ENCODE measurements at regions not wholly inside any gene's neighbourhood (a gene's known extent, or its start where the extent isn't known, plus 50 kb on each side); places are given as distances from the start of the nearest gene placed in this dataset.

- Histone ChIP-seq H3K9ac (ENCODE audit: control insufficient read depth, extremely low read depth, insufficient read depth, low read length) (no peak overlapping the region), H3K4me3 (ENCODE audit: control insufficient read depth in 2 of 3, extremely low read depth in 1 of 3, insufficient read depth in 2 of 3, low read depth in 1 of 3, low read length in 3 of 3) (no peak overlapping the region), H3K4me2 (ENCODE audit: control insufficient read depth, extremely low read depth, insufficient read depth, low read depth, low read length) (no peak overlapping the region), H2AFZ (ENCODE audit: control insufficient read depth, low read length) (no peak overlapping the region), H3K9me3 (ENCODE audit: control insufficient read depth, low read depth, low read length) (no peaks in the 10 kb centered on the region), H3K27me3 (ENCODE audit: control insufficient read depth, extremely low read depth, insufficient read depth, low read length) (no peaks in the 10 kb centered on the region), H4K20me1 (ENCODE audit: control insufficient read depth, extremely low read depth, insufficient read depth, low read length) (no peaks in the 10 kb centered on the region), H3K36me3 (ENCODE audit: control insufficient read depth in 2 of 2, extremely low read depth in 1 of 2, insufficient read depth in 2 of 2, low read length in 2 of 2) (no peaks in the 10 kb centered on the region), H3K9me1 (ENCODE audit: control insufficient read depth, extremely low read depth, insufficient read depth, low read length) (no peaks in the 10 kb centered on the region), H3K79me2 (ENCODE audit: control insufficient read depth, insufficient read depth, low read length) (no peaks in the 10 kb centered on the region), H3K4me1 (ENCODE audit: control insufficient read depth, extremely low read depth, insufficient read depth, low read length) (no peaks in the 10 kb centered on the region), H3K27ac (ENCODE audit: control insufficient read depth, insufficient read depth, low read length) (no peak overlapping the region)
- TF ChIP-seq, protein P1, sequence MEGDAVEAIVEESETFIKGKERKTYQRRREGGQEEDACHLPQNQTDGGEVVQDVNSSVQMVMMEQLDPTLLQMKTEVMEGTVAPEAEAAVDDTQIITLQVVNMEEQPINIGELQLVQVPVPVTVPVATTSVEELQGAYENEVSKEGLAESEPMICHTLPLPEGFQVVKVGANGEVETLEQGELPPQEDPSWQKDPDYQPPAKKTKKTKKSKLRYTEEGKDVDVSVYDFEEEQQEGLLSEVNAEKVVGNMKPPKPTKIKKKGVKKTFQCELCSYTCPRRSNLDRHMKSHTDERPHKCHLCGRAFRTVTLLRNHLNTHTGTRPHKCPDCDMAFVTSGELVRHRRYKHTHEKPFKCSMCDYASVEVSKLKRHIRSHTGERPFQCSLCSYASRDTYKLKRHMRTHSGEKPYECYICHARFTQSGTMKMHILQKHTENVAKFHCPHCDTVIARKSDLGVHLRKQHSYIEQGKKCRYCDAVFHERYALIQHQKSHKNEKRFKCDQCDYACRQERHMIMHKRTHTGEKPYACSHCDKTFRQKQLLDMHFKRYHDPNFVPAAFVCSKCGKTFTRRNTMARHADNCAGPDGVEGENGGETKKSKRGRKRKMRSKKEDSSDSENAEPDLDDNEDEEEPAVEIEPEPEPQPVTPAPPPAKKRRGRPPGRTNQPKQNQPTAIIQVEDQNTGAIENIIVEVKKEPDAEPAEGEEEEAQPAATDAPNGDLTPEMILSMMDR (optimal IDR thresholded peaks at IDR 0.05 in 1 of 3, IDR thresholded peaks at IDR 0.05 in 1 of 3, conservative IDR thresholded peaks at IDR 0.05 in 1 of 3; ENCODE audit: extremely low read depth in 1 of 3, insufficient read depth in 2 of 3, low read length in 3 of 3): no peak
- TF ChIP-seq EZH2 (IDR thresholded peaks at IDR 0.05; ENCODE audit: low read length): no peak
- no peak for FAIRE-seq
- dilution Hi-C loops (cut with MboI; ENCODE audit: extremely low pct_ligation_motif_present, low sequenced_read_pairs): no loop called here
- no peak for DNase-seq (ENCODE audit: low read depth, low spot score)
Measured at GRCh38 chr9:111106202-111106601, 67.9 kb upstream of the LPAR1 start.

GRCh38 chr9:111102793-111103464, 64.7 kb upstream of the LPAR1 start:
- H3K27ac ChIP-seq (ENCODE audit: control insufficient read depth, insufficient read depth, low read length): no peak overlapping the region
- no peaks in the 10 kb centered on the region for H3K79me2 ChIP-seq (ENCODE audit: control insufficient read depth, insufficient read depth, low read length)
- H3K27me3 ChIP-seq (ENCODE audit: control insufficient read depth, extremely low read depth, insufficient read depth, low read length): no peaks in the 10 kb centered on the region
- dilution Hi-C loops (cut with MboI; ENCODE audit: extremely low pct_ligation_motif_present, low sequenced_read_pairs): no loop called here
- no peak overlapping the region for H3K9ac ChIP-seq (ENCODE audit: control insufficient read depth, extremely low read depth, insufficient read depth, low read length)
- H3K9me3 ChIP-seq (ENCODE audit: control insufficient read depth, low read depth, low read length): no peaks in the 10 kb centered on the region
- H3K9me1 ChIP-seq (ENCODE audit: control insufficient read depth, extremely low read depth, insufficient read depth, low read length): no peaks in the 10 kb centered on the region
- no peaks in the 10 kb centered on the region for H4K20me1 ChIP-seq (ENCODE audit: control insufficient read depth, extremely low read depth, insufficient read depth, low read length)
- no peaks in the 10 kb centered on the region for H3K4me1 ChIP-seq (ENCODE audit: control insufficient read depth, extremely low read depth, insufficient read depth, low read length)
- DNase-seq (ENCODE audit: low read depth, low spot score): no peak
- H3K4me2 ChIP-seq (ENCODE audit: control insufficient read depth, extremely low read depth, insufficient read depth, low read depth, low read length): no peak overlapping the region
- no peaks in the 10 kb centered on the region for H3K36me3 ChIP-seq (ENCODE audit: control insufficient read depth in 2 of 2, extremely low read depth in 1 of 2, insufficient read depth in 2 of 2, low read length in 2 of 2)
- TF ChIP-seq, protein P1 (optimal IDR thresholded peaks at IDR 0.05 in 1 of 3, IDR thresholded peaks at IDR 0.05 in 1 of 3, conservative IDR thresholded peaks at IDR 0.05 in 1 of 3; ENCODE audit: extremely low read depth in 1 of 3, insufficient read depth in 2 of 3, low read length in 3 of 3): no peak
- TF ChIP-seq EZH2 (IDR thresholded peaks at IDR 0.05; ENCODE audit: low read length): no peak
- H2AFZ ChIP-seq (ENCODE audit: control insufficient read depth, low read length): no peak overlapping the region
- H3K4me3 ChIP-seq (ENCODE audit: control insufficient read depth in 2 of 3, extremely low read depth in 1 of 3, insufficient read depth in 2 of 3, low read depth in 1 of 3, low read length in 3 of 3): no peak overlapping the region
- FAIRE-seq: no peak

Measured in keratinocyte (primary cell).